Activated T-helper 17 cell treated with anti-CD3 and anti-CD28 coated beads, Interleukin-2, amount 50 U/mL, for 72 hours (primary cell): ENCODE measurements at regions not wholly inside any gene's neighbourhood (a gene's known extent, or its start where the extent isn't known, plus 50 kb on each side); places are given as distances from the start of the nearest gene placed in this dataset.

Source experiments
- ATAC-seq: fragments of 150-1000 bp; cut with Tn5 transposase; replicated peaks from 2 replicates; pipeline ENCODE4 v1.10.0; 2021; ENCODE audit warnings: mild to moderate bottlenecking, moderate library complexity
- H3K27ac Mint-ChIP-seq: one replicate; pipeline ENCODE4 v1.8.0; 2022; ENCODE audit warnings: mixed read lengths
- H3K27me3 Mint-ChIP-seq: one replicate; pipeline ENCODE4 v1.8.0; 2022; ENCODE audit warnings: mixed read lengths
- H3K36me3 Mint-ChIP-seq: one replicate; pipeline ENCODE4 v1.8.0; 2022; ENCODE audit warnings: low read depth, mild to moderate bottlenecking, mixed read lengths
- H3K4me1 Mint-ChIP-seq: one replicate; pipeline ENCODE4 v1.8.0; 2022; ENCODE audit warnings: mixed read lengths
- H3K4me3 Mint-ChIP-seq: one replicate; pipeline ENCODE4 v1.8.0; 2022; ENCODE audit warnings: mild to moderate bottlenecking, mixed read lengths
- H3K9me3 Mint-ChIP-seq: one replicate; pipeline ENCODE4 v1.8.0; 2022; ENCODE audit warnings: mixed read lengths

DNA sequence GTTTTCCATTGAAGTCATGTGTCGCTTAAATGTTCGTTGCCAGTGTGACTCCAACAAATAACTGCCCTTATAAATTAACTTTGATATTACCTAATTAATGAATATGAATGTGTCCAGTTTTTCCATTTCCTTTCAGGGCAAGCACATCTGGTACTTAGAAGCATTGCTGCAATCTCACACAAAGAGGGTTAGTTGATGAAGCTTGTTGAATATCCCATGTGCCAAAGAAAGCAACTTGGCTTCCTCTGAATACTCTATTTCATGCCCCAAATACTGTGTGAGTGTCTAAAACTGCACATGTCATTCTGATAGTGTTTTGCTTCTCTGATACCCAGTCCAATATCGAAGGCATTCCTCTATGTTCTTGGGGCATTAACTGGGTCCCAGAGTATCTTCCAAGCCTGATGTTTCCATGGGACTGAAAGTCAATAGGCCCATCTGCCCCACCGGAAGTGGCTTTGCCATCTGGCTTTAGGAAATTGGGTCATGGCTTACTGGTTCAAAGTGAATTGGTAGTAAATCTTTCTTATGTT is 75.8 kb upstream of the CNTN1 start:
- no peak overlapping the region for H3K27ac Mint-ChIP-seq
- H3K4me3 Mint-ChIP-seq = no peak overlapping the region
- H3K9me3 Mint-ChIP-seq = peaks cover 6% of the 10 kb centered on the region
- ATAC-seq = no peak
- H3K4me1 Mint-ChIP-seq = no peaks in the 10 kb centered on the region
- no peaks in the 10 kb centered on the region for H3K27me3 Mint-ChIP-seq
- no peaks in the 10 kb centered on the region for H3K36me3 Mint-ChIP-seq

DNA sequence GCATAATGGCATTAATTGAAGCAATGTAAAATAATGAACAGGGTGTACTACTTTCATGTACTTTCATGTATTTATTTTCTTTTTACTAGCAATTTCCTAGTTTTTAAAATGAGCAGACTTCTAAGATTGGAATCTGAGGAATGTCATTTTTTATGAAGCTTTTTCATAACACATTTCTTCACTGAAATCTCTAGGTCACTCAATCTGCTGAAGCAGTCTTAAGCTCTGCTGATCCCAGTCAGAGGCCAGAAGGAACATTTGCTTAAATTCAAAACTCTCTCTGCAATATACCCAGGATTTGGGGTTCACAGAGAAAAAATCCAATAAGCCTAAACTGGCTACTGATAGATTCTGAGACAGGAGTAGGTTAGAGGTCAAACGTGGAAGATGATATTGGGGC is 73.6 kb upstream of the CNTN1 start:
- no peak for ATAC-seq
- no peaks in the 10 kb centered on the region for H3K4me1 Mint-ChIP-seq
- peaks cover 2% of the 10 kb centered on the region for H3K9me3 Mint-ChIP-seq
- H3K27me3 Mint-ChIP-seq = peaks cover 3% of the 10 kb centered on the region
- H3K36me3 Mint-ChIP-seq = no peaks in the 10 kb centered on the region
- no peak overlapping the region for H3K27ac Mint-ChIP-seq
- H3K4me3 Mint-ChIP-seq = no peak overlapping the region

DNA sequence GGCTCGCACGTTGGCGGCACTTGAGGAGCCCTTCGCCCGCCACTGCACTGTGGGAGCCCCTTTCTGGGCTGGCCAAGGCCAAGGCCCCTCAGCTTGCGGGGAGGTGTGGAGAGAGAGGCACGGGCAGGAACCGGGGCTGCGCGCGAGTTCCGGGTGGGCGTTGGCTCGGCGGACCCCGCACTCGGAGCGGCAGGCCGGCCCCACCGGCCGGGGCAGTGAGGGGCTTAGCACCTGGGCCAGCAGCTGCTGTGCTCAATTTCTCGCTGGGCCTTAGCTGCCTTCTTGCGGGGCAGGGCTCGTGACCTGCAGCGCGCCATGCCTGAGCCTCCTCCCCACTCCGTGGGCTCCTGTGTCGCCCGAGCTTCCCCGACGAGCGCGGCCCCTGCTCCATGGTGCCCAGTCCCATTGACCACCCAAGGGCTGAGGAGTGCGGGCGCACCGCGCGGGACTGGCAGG is 71.6 kb upstream of the CNTN1 start:
- Mint-ChIP-seq H3K4me1 (no peaks in the 10 kb centered on the region), H3K27me3 (peaks cover 8% of the 10 kb centered on the region), H3K4me3 (no peak overlapping the region), H3K27ac (no peak overlapping the region), H3K9me3 (peaks cover 3% of the 10 kb centered on the region), H3K36me3 (no peaks in the 10 kb centered on the region)
- ATAC-seq = no peak

DNA sequence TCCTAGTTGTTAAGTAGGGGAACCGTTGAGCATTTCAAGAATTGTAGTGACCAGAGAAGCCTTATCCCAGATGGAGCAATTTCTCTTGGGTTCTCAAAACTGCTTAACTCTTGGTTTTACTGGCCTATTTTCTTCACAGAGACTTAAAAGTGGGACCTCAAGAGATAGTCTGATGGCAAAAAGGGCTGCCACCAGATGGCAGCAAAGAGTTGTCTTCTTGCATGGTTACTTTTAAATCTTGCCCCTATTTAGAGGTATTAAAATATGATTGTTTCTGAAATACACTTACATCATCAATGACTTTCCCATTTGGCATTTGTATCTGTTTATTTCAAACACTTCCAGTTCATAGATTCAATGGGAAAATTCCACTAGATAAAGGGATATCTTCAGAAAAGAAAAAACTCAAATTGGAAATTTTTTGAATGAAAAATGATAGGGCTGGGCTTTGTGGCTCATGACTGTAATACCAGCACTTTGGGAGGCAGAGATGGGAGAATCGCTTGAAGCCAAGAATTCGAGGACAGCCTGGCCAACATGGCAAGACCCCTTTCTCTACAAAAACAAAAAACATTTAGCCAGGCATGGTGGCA is 69.9 kb upstream of the CNTN1 start:
- ATAC-seq = no peak
- Mint-ChIP-seq H3K27me3 (peaks cover 8% of the 10 kb centered on the region), H3K4me1 (no peaks in the 10 kb centered on the region), H3K36me3 (no peaks in the 10 kb centered on the region), H3K9me3 (peaks cover 3% of the 10 kb centered on the region), H3K4me3 (no peak overlapping the region), H3K27ac (no peak overlapping the region)

DNA sequence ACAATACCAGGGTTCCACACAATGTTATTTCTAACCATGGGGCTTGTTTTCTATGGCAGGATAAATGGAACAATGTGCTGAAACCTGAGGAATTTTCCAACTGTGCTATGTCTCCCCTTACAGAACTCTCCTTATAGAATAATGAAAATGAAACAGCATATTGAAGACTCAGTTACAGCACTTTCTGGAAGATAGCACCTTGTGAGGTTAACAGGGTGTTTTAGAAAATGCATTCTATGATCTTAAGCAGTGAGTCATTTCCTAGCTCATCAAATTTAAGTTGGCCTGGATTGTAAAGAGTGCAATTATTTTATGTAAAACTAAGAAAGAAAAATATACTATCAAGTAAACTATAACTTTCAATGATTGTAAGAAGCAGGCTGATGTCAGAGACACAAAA is 60.1 kb upstream of the CNTN1 start:
- peaks cover 8% of the 10 kb centered on the region for H3K9me3 Mint-ChIP-seq
- no peak overlapping the region for H3K4me3 Mint-ChIP-seq
- H3K4me1 Mint-ChIP-seq = no peaks in the 10 kb centered on the region

DNA sequence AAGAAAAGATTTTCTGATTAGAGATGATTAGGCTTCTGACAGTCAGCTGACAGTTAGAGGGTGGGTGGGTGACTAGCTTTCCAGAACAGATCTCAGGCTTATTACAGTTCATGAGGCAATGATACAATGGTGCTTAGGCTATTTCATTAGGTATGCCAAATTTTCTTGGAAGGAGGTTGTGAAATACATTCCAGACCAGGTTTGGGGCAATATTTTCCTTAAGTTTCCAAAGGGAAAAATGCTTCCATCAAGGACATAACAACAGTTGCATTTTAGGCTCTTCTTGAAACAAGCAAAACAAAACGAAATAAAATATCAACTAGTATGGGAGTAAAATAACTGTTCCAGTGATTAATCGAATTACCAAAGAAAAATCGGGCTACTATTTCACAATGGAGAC is 59.3 kb upstream of the CNTN1 start:
- no peak for ATAC-seq
- H3K4me1 Mint-ChIP-seq = no peaks in the 10 kb centered on the region
- H3K4me3 Mint-ChIP-seq = no peak overlapping the region
- H3K36me3 Mint-ChIP-seq = no peaks in the 10 kb centered on the region
- H3K9me3 Mint-ChIP-seq = peaks cover 8% of the 10 kb centered on the region
- no peak overlapping the region for H3K27ac Mint-ChIP-seq
- H3K27me3 Mint-ChIP-seq = no peaks in the 10 kb centered on the region

More for the DNA sequence above, 60.1 kb upstream of the CNTN1 start:
- Mint-ChIP-seq H3K36me3 (no peaks in the 10 kb centered on the region), H3K27me3 (no peaks in the 10 kb centered on the region), H3K27ac (no peak overlapping the region)
- no peak for ATAC-seq

DNA sequence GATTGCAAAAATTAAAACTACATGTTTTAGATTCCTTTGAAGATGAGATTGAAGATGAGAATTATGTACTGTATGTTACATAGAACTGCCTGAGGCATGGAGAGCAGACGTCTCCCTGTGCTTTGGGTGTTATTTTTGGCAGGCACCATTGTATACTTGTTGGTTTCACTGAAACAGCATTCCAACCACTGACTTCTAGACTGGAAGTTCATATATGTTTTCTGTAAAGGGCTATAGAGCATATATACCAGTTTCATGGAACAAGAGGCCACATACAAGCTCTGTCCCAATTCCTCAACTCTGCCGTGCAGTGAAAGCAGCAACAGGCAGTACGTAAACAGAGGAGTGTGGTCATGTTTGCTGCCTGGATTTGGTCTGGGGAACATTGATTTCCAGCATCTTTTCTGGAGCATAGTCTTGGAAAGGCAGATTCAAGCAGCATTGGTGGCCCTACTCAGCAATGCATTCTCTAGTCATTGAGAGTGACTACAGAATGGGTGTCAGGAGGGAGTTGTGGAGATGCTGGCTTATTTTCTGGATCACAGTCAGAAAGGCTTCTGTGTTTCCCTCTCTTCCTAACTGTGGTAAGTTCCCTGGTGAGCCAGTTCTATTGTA is 57.6 kb upstream of the CNTN1 start:
- H3K4me1 Mint-ChIP-seq = no peaks in the 10 kb centered on the region
- H3K27me3 Mint-ChIP-seq = no peaks in the 10 kb centered on the region
- no peaks in the 10 kb centered on the region for H3K36me3 Mint-ChIP-seq
- H3K27ac Mint-ChIP-seq = no peak overlapping the region
- peaks cover 10% of the 10 kb centered on the region for H3K9me3 Mint-ChIP-seq
- no peak overlapping the region for H3K4me3 Mint-ChIP-seq
- ATAC-seq = no peak

DNA sequence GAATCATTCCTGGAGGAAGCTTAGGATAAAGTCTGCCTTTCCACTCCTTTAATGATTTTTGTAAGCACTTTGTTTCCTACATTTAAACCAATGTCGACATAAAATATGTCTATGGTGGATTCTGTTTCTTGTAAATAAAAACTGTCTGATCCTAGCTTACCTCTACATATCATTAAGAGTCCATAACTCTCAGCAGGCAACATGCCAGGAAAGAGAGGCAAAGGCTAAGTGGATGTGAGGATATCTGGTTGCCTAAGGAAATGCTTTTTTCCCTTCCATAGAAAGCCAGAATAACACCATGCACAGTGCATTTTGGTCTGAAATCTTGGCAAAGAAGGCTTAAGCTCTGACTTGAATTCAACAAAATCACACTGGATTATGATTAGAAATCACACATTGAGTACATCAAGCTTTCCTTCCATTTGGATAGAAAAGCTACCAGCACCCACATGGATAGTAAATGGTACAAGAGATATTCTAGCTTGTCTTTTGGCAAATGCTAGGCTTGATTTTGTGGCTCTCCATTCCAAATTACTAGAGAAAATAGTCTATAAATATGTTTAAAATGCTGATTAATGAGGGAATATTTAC is 57.0 kb upstream of the CNTN1 start:
- H3K4me1 Mint-ChIP-seq = no peaks in the 10 kb centered on the region
- H3K9me3 Mint-ChIP-seq = peaks cover 13% of the 10 kb centered on the region
- no peak overlapping the region for H3K27ac Mint-ChIP-seq
- no peak overlapping the region for H3K4me3 Mint-ChIP-seq
- no peaks in the 10 kb centered on the region for H3K27me3 Mint-ChIP-seq
- no peaks in the 10 kb centered on the region for H3K36me3 Mint-ChIP-seq
- ATAC-seq = no peak
